ENCODE measurements at regions not wholly inside any gene's neighbourhood (a gene's known extent, or its start where the extent isn't known, plus 50 kb on each side); places are given as distances from the start of the nearest gene placed in this dataset.

DNA sequence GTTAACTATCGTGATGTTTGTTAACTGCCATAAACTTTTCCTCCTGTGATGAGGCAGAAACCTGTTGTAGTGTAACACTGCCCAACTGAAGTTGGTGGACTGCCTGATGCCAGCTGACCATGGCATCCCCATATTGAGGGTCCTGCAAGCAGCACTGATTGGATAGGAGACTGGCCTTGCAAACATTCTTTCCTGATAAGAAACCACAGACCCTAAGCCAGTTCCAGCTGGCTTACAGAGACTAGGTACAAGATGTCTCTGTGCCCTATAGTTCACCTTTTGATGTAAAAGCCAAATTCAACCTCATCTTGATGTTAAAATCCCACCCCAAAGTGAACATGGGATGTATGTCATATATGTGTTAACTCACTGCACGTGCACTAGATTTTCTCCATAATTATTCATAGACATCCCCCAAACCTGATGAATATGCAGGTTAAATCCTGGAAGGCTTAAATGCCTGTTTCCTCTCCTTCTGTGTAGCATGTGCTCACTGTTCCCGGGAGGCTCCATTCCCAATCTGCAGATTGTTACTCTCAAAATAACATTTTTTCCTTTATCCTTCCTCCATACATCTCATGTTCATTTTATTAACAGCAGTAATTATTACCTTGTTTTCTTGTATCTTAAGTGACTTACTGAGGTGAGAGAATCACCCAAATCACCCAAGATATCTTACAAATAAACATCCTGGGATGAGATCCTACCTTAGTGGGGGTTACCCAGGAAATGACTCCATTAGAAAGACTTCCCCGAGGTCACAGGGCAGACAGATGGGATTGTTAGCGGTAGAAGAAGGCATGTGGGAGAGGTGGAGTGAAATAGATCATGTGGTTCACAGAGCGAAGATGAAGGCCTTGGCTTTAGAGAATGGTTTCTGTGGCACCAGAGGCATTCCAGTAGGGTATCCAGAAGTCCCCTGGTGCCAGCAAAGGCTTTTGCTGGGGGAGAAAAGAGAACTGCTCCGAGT, 566.7 kb downstream of the CCDC171 start:
- TF ChIP-seq, protein P1, sequence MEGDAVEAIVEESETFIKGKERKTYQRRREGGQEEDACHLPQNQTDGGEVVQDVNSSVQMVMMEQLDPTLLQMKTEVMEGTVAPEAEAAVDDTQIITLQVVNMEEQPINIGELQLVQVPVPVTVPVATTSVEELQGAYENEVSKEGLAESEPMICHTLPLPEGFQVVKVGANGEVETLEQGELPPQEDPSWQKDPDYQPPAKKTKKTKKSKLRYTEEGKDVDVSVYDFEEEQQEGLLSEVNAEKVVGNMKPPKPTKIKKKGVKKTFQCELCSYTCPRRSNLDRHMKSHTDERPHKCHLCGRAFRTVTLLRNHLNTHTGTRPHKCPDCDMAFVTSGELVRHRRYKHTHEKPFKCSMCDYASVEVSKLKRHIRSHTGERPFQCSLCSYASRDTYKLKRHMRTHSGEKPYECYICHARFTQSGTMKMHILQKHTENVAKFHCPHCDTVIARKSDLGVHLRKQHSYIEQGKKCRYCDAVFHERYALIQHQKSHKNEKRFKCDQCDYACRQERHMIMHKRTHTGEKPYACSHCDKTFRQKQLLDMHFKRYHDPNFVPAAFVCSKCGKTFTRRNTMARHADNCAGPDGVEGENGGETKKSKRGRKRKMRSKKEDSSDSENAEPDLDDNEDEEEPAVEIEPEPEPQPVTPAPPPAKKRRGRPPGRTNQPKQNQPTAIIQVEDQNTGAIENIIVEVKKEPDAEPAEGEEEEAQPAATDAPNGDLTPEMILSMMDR (optimal IDR thresholded peaks at IDR 0.05 in 1 of 3, IDR thresholded peaks at IDR 0.05 in 1 of 3, conservative IDR thresholded peaks at IDR 0.05 in 1 of 3; ENCODE audit: extremely low read depth in 1 of 3, insufficient read depth in 2 of 3, low read length in 3 of 3): no peak
- no peak for TF ChIP-seq EZH2 (IDR thresholded peaks at IDR 0.05; ENCODE audit: low read length)
